H9 (cell line): ENCODE measurements at regions not wholly inside any gene's neighbourhood (a gene's known extent, or its start where the extent isn't known, plus 50 kb on each side); places are given as distances from the start of the nearest gene placed in this dataset.
A peak's percentile ranks its signal among the peaks of the same experiment; 100 is the strongest.

Experiments used
- DNase-seq: peaks from one replicate; pipeline ENCODE4 v3.0.0-alpha.2; 2017
- H2AFZ ChIP-seq: one replicate; pipeline ENCODE4 v1.6.1; 2013; ENCODE audit warnings: mild to moderate bottlenecking, low read length, control low read depth, moderate library complexity
- H2AK5ac ChIP-seq: 2 replicates; pipeline ENCODE4 v1.6.1; 2013; ENCODE audit warnings: low read length, control low read depth, mixed read lengths; ENCODE audit not compliant: insufficient read length
- H2BK120ac ChIP-seq: one replicate; pipeline ENCODE4 v1.6.1; 2013; ENCODE audit warnings: low read depth, mild to moderate bottlenecking, low read length, control low read depth, inconsistent platforms; ENCODE audit not compliant: poor library complexity, severe bottlenecking
- H2BK12ac ChIP-seq: 2 replicates; pipeline ENCODE4 v1.6.1; 2013; ENCODE audit warnings: low read length, control low read depth, mixed read lengths, low read depth; ENCODE audit not compliant: insufficient read length
- H2BK15ac ChIP-seq: 2 replicates; pipeline ENCODE4 v1.6.1; 2013; ENCODE audit warnings: low read depth, low read length, control low read depth
- H2BK20ac ChIP-seq: one replicate; pipeline ENCODE4 v1.6.1; 2013; ENCODE audit warnings: low read depth, mild to moderate bottlenecking, low read length, control low read depth, inconsistent platforms; ENCODE audit not compliant: poor library complexity, severe bottlenecking
- H2BK5ac ChIP-seq: 2 replicates; pipeline ENCODE4 v1.6.1; 2013; ENCODE audit warnings: low read length, control low read depth, mixed read lengths; ENCODE audit not compliant: insufficient read length
- H3K14ac ChIP-seq: 2 replicates; pipeline ENCODE4 v1.6.1; 2013; ENCODE audit warnings: low read length, control low read depth; ENCODE audit not compliant: insufficient read depth
- H3K18ac ChIP-seq: 2 replicates; pipeline ENCODE4 v1.6.1; 2013; ENCODE audit warnings: low read depth, mild to moderate bottlenecking, mixed read lengths, low read length, control low read depth; ENCODE audit not compliant: insufficient read length
- H3K23ac ChIP-seq: 2 replicates; pipeline ENCODE4 v1.6.1; 2013; ENCODE audit warnings: low read length, control low read depth, mixed read lengths, low read depth; ENCODE audit not compliant: insufficient read length
- H3K23me2 ChIP-seq: 2 replicates; pipeline ENCODE4 v1.6.1; 2013; ENCODE audit warnings: low read depth, mild to moderate bottlenecking, mixed read lengths, low read length, control low read depth; ENCODE audit not compliant: insufficient read length, poor library complexity, severe bottlenecking
- H3K27ac ChIP-seq: 2 replicates; pipeline ENCODE4 v1.5.1; 2013; ENCODE audit warnings: low read length, control low read depth, mixed read lengths, low read depth; ENCODE audit not compliant: insufficient read length
- H3K27me3 ChIP-seq: 2 replicates; pipeline ENCODE4 v1.6.1; 2013; ENCODE audit warnings: low read length, control low read depth, inconsistent platforms; ENCODE audit not compliant: insufficient read depth
- H3K4ac ChIP-seq: 2 replicates; pipeline ENCODE4 v1.6.1; 2013; ENCODE audit warnings: low read depth, mild to moderate bottlenecking, control low read depth, inconsistent platforms, low read length, moderate library complexity
- H3K4me1 ChIP-seq: 2 replicates; pipeline ENCODE4 v1.6.1; 2013; ENCODE audit warnings: low read length, control low read depth, inconsistent platforms; ENCODE audit not compliant: insufficient read depth
- H3K4me2 ChIP-seq: 2 replicates; pipeline ENCODE4 v1.6.1; 2013; ENCODE audit warnings: low read length, control low read depth, mixed read lengths; ENCODE audit not compliant: insufficient read length, insufficient read depth
- H3K56ac ChIP-seq: 2 replicates; pipeline ENCODE4 v1.6.1; 2013; ENCODE audit warnings: low read depth, mild to moderate bottlenecking, mixed read lengths, low read length, control low read depth; ENCODE audit not compliant: insufficient read length
- H3K79me1 ChIP-seq: 2 replicates; pipeline ENCODE4 v1.6.1; 2013; ENCODE audit warnings: low read depth, mild to moderate bottlenecking, moderate library complexity, low read length, control low read depth, inconsistent platforms; ENCODE audit not compliant: insufficient read depth, poor library complexity, severe bottlenecking
- H3K79me2 ChIP-seq: 2 replicates; pipeline ENCODE4 v1.6.1; 2013; ENCODE audit warnings: low read length, control low read depth, inconsistent platforms; ENCODE audit not compliant: insufficient read depth
- H3K9ac ChIP-seq: 2 replicates; pipeline ENCODE4 v1.6.1; 2013; ENCODE audit warnings: low read length, control low read depth, mixed read lengths; ENCODE audit not compliant: insufficient read length; ENCODE audit errors: extremely low read depth
- H3K9me3 ChIP-seq: one replicate; pipeline ENCODE4 v1.6.1; 2013; ENCODE audit warnings: low read depth, low read length, inconsistent platforms; ENCODE audit not compliant: control insufficient read depth
- H3T11ph ChIP-seq: one replicate; pipeline ENCODE4 v1.6.1; 2013; ENCODE audit warnings: mild to moderate bottlenecking, low read length, control low read depth, inconsistent platforms
- H4K20me1 ChIP-seq: one replicate; pipeline ENCODE4 v1.6.1; 2013; ENCODE audit not compliant: control insufficient read depth, insufficient read length, insufficient read depth
- H4K5ac ChIP-seq: 2 replicates; pipeline ENCODE4 v1.6.1; 2013; ENCODE audit warnings: low read depth, mild to moderate bottlenecking, mixed read lengths, low read length, control low read depth; ENCODE audit not compliant: insufficient read length
- H4K8ac ChIP-seq: replicated peaks from 2 replicates; pipeline ENCODE4 v1.6.1; 2013; ENCODE audit warnings: low read length, control low read depth, mixed read lengths, low read depth; ENCODE audit not compliant: insufficient read length
- H4K91ac ChIP-seq: 2 replicates; pipeline ENCODE4 v1.6.1; 2013; ENCODE audit warnings: low read depth, mild to moderate bottlenecking, moderate library complexity, mixed read lengths, low read length, control low read depth; ENCODE audit not compliant: insufficient read length
- H3K27ac Mint-ChIP-seq, 3 experiments: 2 replicates in 2 of 3; 3 replicates in 1 of 3; pipeline ENCODE4 v1.8.0; 2020 to 2021; ENCODE audit warnings: mixed read lengths in 3 of 3, mild to moderate bottlenecking in 1 of 3, moderate library complexity in 1 of 3
- H3K27me3 Mint-ChIP-seq: 2 replicates; pipeline ENCODE4 v1.8.0; 2021; ENCODE audit warnings: low read depth, mild to moderate bottlenecking, moderate library complexity, mixed read lengths
- H3K36me3 Mint-ChIP-seq, 3 experiments: 2 replicates in 2 of 3; 3 replicates in 1 of 3; pipeline ENCODE4 v1.8.0; 2020 to 2021; ENCODE audit warnings: low read depth in 3 of 3, mixed read lengths in 3 of 3; ENCODE audit not compliant: insufficient read depth in 1 of 3
- H3K4me1 Mint-ChIP-seq, 2 experiments: 2 replicates each; pipeline ENCODE4 v1.8.0; 2020; ENCODE audit warnings: mixed read lengths in 2 of 2
- H3K4me3 Mint-ChIP-seq, 2 experiments: 2 replicates in 1 of 2; 3 replicates in 1 of 2; pipeline ENCODE4 v1.8.0; 2020 to 2021; ENCODE audit warnings: mild to moderate bottlenecking in 2 of 2, mixed read lengths in 2 of 2, moderate library complexity in 1 of 2
- H3K9me3 Mint-ChIP-seq, 2 experiments: 2 replicates in 1 of 2; 3 replicates in 1 of 2; pipeline ENCODE4 v1.8.0; 2020; ENCODE audit warnings: mild to moderate bottlenecking in 2 of 2, mixed read lengths in 2 of 2, moderate library complexity in 1 of 2
- CTCF ChIP-seq: fragments of 200-600 bp; sonication (generic); conservative IDR thresholded peaks from 3 replicates; pipeline ENCODE4 v1.8.0; 2021; ENCODE audit warnings: antibody characterized with exemption, mild to moderate bottlenecking
- WGBS: extraction: QIAGEN DNeasy Blood & Tissue Kit; methylation state at CpG from one replicate; pipeline ENCODE4 v1.1.7; 2013; ENCODE audit warnings: missing lambda C conversion rate, low lambda C conversion rate, mixed read lengths; ENCODE audit not compliant: insufficient read length; ENCODE audit errors: extremely low coverage; 5-methylcytosine and 5-hydroxymethylcytosine counted together

- TF ChIP-seq CTCF: no peak
- Histone ChIP-seq H2BK15ac (no peak overlapping the region), H4K91ac (no peak overlapping the region), H3K9ac (no peak overlapping the region), H4K20me1 (no peaks in the 10 kb centered on the region), H3K27me3 (no peaks in the 10 kb centered on the region), H3K79me2 (no peaks in the 10 kb centered on the region), H3T11ph (no peak overlapping the region), H3K79me1 (no peaks in the 10 kb centered on the region), H3K56ac (no peak overlapping the region), H3K23ac (no peak overlapping the region), H3K4me1 (no peaks in the 10 kb centered on the region; the same call in 1 of the 2 replicates), H4K8ac (no peak overlapping the region), H3K23me2 (no peaks in the 10 kb centered on the region), H3K9me3 (no peaks in the 10 kb centered on the region), H2BK20ac (no peak overlapping the region), H2BK12ac (no peak overlapping the region), H2AK5ac (no peak overlapping the region), H2AFZ (no peak overlapping the region), H3K4me2 (no peak overlapping the region), H3K4ac (no peak overlapping the region), H3K27ac (no peak overlapping the region), H2BK120ac (no peak overlapping the region), H2BK5ac (no peak overlapping the region), H3K18ac (no peak overlapping the region), H3K14ac (no peak overlapping the region), H4K5ac (no peak overlapping the region)
- no CpG with 5 or more reads among the region's 10 CpGs for WGBS
- Mint-ChIP-seq H3K4me3 (peak overlapping the region in 1 of 2 experiments; percentile 39; a peak in 1 of 5 replicates), H3K9me3 (peaks cover 3 to 4% of the 10 kb centered on the region in 2 experiments; a peak in 3 of 5 replicates), H3K27ac (peak overlapping the region in 1 of 3 experiments; percentile 89; a peak in 1 of 7 replicates), H3K27me3 (peaks cover 11% of the 10 kb centered on the region), H3K4me1 (peaks cover 36 to 47% of the 10 kb centered on the region in 2 experiments), H3K36me3 (peaks cover 0 to 8% (median 5%) of the 10 kb centered on the region in 3 experiments; a peak in 6 of 7 replicates)
- no peak for DNase-seq
Observed at GRCh38 chr2:43106559-43107527, 119.6 kb downstream of the ZFP36L2 start.
